HG02642 (cell line): ENCODE measurements at regions not wholly inside any gene's neighbourhood (a gene's known extent, or its start where the extent isn't known, plus 50 kb on each side); places are given as distances from the start of the nearest gene placed in this dataset.
"Not testable (repeated sequence)": the region's sequence is repeated elsewhere in the genome, so short reads cannot be mapped to it uniquely, and the experiment has no call there.

ENCODE experiments used
- ATAC-seq: cut with Tn5 transposase; IDR thresholded peaks from one replicate; pipeline ENCODE4 v1.9.1; 2021; ENCODE audit warnings: mild to moderate bottlenecking; ENCODE audit not compliant: unreplicated experiment, poor library complexity

- ATAC-seq = no peak
These were observed 239.6 kb downstream of the ANKRD60 start for GRCh38 chr20:57988828-57989227.

- no peak for ATAC-seq
These were observed 240.0 kb downstream of the ANKRD60 start for GRCh38 chr20:57988422-57988821.

DNA sequence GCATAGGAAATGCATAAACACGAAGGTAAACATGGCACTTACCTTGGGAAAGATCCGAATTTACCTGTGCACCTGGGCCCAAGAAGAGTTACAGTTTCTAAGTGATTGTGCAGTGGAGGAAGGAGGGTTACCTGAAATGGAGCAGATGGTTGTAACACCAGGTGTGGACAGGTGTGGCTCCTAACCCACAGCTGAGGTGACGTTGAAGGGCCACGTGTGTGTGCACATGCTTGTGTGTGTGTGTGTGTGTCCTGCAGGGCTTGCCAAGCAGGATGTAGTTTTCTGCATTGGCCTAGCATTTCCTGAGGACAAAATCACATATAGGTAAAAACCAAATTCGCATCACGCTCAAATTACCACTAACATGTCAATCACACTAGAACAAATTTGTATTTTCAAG is 240.8 kb downstream of the ANKRD60 start:
- ATAC-seq = no peak

- ATAC-seq = no peak
These were observed 241.8 kb downstream of the ANKRD60 start for GRCh38 chr20:57986666-57987065.

GRCh38 chr20:57985278-57985677 is 243.2 kb downstream of the ANKRD60 start:
- no peak for ATAC-seq

- ATAC-seq = no peak
These were observed 245.4 kb downstream of the ANKRD60 start for GRCh38 chr20:57983082-57983481.

DNA sequence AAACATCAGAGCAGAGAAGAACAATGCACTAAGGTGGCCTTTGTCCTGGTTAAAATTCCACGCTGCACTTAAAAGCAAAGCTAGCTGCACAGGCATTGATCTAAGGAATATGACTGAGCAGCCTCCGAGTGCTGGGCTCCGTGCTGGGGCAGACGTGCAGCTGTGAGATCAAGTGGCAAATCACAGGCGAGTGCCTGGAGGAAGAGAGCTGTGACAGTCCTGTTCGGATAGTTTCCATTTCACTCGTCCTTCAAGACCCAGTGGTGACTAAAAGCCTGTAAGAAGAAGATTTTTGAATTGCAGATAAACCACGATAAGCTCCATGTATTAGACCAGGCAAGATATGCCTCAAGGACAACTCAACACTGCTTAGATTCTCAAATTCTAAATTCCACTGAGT is 247.9 kb downstream of the ANKRD60 start:
- ATAC-seq = no peak

- ATAC-seq = no peak
These were observed 250.9 kb downstream of the ANKRD60 start for GRCh38 chr20:57977569-57977968.

- ATAC-seq = no peak
These were observed 251.3 kb downstream of the ANKRD60 start for GRCh38 chr20:57977141-57977540.

GRCh38 chr20:57974863-57975262 is 253.6 kb downstream of the ANKRD60 start:
- no peak for ATAC-seq

GRCh38 chr20:57973886-57974285 is 254.6 kb downstream of the ANKRD60 start:
- no peak for ATAC-seq

GRCh38 chr20:57971583-57971982 is 256.9 kb downstream of the ANKRD60 start:
- ATAC-seq = not testable (repeated sequence)

GRCh38 chr20:57970856-57971255 is 257.6 kb downstream of the ANKRD60 start:
- ATAC-seq = no peak

DNA sequence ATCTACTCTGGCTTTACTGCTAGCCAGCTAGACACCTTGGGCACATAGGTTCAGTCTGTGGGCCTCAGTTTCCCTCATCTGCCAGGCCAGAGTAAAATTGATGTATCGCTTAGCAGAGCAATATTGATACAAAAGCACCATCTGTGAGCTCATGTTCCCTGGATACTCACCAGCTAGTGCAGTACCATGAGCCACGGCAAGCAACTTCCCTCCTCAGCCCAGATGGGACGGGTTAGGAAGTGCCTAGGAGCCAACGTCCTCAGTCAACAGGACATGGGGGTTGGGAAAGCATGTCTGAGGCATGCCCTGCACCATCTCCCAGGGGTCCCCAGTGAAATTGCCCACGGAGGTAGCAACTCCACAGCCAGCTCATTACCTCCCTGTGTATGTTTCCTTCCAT is 258.3 kb downstream of the ANKRD60 start:
- ATAC-seq = no peak

DNA sequence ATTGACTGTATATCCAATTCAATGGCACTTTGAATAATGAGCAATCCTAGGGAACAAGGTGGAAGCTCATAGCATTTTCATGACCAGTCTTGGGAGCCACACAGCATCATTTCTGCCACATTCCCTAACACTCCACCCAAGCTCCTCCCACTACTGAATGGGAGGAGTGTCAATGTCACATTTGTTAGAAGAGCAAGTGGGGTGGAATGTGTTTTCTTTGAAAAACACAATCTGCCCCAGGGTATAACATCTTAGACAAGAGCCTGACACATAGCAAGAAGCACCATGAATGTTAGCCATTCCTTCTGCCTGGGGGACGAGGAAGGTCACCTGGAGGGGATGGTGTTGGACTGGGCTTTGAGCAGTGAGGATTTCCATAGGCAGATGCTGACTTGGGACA is 258.3 kb upstream of the PMEPA1 start:
- no peak for ATAC-seq

DNA sequence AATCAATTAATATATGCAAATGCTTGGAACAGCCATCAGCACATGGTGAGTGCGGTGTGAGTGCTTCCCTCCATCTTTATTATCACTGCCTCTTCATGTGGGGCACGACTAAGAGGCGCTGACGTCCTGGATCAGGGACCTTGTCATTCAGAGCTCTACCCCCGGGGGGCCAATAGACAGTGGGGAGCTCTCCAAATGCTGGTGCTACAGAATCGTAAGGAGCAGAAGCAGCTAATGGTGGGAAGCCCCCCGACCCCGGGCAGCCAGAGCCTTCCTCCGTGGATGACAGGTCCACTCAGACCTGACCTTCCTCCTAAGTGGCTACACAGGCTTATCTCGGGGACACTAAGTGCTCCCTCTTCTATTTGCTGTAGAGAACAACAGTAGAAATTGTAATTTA is 257.5 kb upstream of the PMEPA1 start:
- ATAC-seq = no peak

DNA sequence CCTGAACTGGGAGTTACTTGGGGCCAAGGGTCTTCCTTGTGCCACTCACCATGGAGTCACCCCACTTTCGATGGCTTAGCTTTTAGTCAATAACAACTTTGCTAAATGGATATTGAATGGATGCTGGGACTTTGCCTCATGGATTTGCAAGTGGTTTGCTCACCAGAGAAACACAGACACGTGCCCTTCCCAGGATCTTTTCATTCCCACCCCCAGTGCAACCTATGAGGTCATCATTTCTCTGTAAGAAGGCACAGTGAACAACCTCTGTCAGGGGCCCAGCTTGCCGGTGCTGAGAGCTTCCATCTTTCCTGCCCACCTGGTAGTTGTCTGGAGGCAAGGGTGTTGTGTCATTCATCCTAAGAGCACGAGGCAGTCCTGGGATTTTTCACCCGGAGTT is 256.8 kb upstream of the PMEPA1 start:
- ATAC-seq = no peak

GRCh38 chr20:57965441-57965840 is 255.6 kb upstream of the PMEPA1 start:
- ATAC-seq = no peak

DNA sequence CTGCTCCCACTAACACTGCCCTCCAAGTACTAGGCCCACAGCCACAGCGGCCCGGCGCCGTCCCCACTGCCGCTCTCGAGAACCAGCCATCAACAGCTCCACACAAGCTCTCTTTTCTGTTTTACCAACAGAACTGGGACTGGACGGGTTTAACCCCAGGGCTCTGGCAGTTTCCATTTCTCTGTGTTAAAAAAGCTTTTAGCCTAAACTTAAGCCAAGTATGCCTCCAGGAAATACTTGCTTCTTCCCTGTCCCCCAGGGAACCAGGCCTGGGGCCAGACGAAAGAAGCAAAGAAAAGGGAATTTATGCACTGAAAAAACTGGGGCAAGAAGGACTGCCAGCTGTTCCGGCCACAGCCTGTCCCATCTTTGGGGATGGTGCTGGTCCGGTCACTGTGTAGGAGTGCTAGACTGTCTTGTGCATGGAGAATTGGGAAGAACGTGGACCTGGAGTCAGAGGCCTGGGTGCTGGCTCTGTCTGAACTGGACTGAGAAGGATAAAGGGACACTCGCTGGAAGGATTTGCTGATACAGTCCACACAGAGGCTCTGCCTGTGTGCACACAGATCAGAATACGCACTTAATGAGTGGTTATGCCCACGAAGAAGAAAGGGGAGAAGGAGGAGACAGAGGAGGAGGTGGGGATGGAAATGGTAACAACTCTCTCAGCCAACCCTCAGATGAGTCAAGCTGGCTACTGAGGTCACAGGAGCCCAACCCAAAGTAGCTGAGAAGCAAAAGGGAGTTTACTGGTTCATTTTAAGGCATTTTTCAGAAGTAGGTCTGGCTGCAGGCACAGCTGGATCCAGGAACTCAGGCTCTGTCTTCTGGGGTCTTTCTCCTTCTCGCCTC is 254.4 kb upstream of the PMEPA1 start:
- ATAC-seq = no peak

DNA sequence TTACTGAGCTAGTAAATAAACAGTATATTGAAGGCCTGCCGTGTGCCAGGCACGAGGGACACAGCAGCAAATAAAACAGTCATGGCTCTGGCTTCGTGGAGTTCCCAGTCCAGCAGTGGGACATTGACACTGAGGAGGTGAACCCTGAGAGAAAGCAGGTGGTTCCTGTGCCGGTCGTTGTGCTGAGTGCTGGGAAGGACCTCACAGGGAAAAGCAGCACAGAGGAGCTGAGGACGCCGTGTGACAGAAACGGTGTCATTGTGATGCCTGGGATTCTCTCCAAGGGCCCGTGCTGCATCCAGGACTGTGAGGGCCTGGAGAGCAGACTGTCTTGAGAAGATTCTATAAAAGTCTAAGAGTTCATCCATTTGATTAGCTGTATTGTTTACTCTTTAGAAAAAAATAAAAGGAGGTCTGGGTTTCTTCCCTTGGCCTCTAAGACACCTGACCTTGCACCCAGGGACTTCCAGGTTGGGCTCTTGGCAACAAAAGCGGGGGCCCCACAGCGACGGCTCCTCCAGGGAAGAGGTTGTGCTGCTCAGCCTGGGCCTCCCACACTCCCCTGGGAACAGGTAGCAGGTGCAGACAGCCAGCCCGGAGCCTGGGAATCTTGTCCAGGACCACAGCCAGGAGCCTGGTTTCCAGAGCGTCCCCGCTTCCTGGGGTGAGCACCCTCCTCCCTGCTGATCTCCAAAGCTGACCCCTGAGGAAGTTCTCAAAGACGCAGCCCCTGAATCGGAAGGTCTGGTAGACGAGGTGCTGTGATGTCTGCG is 251.2 kb upstream of the PMEPA1 start:
- no peak for ATAC-seq

DNA sequence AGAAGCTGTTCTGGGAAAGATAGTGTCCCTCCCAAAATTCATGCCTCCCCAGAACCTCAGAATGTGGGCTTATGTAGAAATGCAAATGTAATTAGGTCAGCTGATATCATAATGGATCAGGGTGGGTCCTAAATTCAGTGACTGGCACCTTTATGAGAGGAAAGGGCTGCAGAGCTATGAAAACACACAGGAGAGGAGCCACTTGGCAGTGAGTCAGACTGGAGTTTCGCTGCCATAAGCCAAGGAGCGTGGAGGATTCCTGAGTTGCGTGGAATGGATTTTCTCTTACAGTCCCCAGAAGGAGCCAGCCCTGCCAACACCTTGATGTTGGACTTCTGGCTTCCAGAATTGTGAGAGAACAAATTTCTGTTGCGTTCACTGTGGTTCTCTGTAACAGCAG is 249.8 kb upstream of the PMEPA1 start:
- no peak for ATAC-seq

GRCh38 chr20:57959018-57959417 is 249.2 kb upstream of the PMEPA1 start:
- no peak for ATAC-seq
